GM18507 (cell line): ENCODE measurements at regions not wholly inside any gene's neighbourhood (a gene's known extent, or its start where the extent isn't known, plus 50 kb on each side); places are given as distances from the start of the nearest gene placed in this dataset.

Experiments used
- DNase-seq: peaks from one replicate; pipeline ENCODE4 v3.0.0; 2011; ENCODE audit warnings: low read depth; ENCODE audit not compliant: insufficient read length; ENCODE audit errors: extremely low spot score
- FAIRE-seq: peaks from 2 replicates; lab custom pipeline; 2011; peaks lifted over from hg19 to GRCh38; lab: Jason Lieb, UNC

DNA sequence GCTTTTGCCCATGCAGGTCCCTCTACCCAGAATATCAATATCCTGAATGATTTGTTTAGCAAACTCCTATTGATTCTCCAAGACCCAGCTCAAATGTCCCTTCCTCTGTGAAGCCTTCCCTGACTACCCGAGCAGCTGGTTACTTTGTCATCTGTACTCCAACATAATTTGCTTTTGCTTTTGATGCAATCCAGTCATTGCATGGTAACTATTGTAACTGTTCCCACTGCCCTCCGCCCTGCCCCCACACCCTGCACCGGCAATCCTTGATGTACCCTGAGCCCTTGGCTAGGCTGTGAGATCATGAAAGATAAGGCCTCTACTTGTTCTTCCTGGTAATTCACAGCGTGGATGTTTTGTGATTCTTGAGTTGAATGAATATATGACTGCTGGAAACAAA is 119.9 kb upstream of the BOD1 start:
- FAIRE-seq (no peak), DNase-seq (no peak)

DNA sequence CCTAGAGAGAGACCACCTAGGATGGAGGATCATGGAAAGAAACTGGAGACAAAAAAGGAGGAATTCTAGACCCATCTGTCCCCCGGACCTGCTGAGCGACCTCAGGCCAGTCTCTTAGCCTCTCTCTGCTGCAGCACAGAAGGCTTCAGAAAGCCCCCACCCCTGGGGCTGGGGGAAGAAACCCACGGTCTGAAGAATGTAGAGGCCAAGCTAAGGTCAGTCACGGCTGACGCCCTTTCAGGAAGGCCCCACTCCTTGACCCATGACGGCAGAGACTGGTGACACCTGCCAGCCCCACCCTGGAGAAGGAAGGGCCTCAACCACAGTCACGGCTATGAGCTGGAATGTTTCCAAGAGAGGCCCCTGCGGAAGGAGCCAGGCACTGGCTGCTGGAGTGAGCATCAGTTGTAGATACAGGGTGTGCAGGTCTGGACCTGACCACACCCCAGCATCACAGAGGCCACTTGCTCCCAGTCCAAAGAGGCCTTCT is 120.5 kb upstream of the BOD1 start:
- peak; percentile 81 for DNase-seq
- FAIRE-seq = peak; percentile 95

DNA sequence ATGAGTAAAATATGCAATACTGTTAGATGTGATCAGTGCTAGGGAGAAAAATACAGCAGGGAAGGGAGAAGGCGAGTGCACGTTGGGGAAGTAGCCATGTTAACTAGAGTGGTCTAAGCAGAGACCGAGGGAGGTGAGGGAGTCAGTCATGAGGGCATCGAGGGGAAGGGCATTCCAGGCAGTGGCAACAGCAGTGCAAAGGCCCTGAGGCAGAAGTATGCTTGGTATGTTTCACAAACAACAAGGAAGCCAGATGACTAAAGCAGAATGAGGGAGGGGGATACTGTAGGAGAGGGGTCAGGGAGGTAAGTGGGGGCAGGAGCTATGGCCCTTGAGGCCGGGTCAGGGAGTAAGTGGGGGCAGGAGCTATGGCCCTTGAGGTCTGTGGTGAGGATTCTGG is 123.3 kb upstream of the BOD1 start:
- FAIRE-seq = no peak
- no peak for DNase-seq

DNA sequence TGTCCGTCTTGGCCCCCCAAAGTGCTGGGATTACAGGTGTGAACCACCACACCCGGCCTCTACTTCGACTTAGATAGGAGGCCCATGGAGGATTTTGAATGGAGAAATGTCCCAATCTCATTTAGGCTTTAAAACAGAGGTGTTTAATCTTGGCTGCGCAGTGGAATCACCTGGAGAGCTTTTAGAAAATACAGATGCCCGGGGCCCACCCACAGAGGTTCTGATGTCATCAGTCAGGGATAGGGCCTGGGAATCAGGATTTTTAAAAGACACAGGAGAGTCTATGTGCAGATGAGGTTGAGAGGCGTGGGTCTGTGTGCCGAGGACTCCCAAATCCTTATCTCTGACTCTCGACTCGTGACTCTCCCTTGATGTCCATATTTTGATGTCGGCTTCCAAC is 124.0 kb upstream of the BOD1 start:
- FAIRE-seq (no peak), DNase-seq (no peak)

DNA sequence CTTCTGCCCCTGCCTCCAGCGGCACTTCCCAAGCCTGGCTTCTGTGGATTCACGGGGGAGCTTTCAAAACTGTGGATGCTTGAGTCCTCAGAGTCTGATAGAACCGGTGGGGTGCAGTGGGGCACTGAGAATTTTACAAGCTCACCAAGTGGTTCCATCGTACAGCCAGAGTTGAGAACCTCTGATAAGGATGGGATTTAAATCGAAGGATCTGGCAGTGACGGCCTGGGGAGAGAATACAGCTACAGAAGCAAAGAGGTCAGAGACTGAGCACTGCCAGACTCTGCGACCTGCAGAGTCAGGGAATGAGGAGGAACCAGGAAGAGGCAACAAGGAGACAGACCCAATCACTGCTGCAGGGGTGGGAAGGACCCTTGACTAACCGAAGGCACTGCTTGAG is 124.6 kb upstream of the BOD1 start:
- no peak for DNase-seq
- FAIRE-seq = no peak

DNA sequence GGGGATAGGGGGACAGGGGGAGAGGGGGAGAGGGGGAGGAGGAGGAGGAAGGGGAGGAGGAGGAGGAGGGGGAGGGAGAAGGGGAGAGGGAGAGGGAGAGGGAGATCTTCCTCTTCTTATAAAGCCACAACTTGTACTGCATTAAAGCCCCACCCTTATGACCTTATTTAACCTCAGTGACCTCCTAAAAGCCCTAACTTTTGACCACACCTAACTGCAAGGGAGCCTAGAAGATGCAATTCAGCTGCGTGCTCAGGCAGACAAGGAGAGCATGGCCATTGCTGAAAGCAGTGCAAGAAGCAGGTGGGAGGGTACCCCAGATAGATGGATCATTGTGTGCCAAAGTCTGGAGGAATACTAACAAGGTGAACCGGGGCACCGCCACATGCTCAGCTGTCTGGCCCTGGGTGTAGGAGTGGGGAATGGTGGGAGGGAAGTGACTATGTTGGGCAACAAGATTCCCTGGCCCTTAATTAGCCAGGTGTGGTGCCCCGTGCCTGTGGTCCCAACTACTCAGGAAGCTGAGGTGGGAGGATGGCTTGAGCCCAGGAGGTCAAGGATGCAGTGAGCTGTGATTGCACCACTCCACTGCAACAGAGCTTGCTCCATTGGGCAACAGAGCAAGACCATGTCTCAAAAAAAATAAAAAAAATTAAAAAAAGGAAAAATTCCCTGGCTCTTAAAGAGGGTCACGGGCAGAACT is 125.4 kb upstream of the BOD1 start:
- peak; percentile 18 for FAIRE-seq

DNA sequence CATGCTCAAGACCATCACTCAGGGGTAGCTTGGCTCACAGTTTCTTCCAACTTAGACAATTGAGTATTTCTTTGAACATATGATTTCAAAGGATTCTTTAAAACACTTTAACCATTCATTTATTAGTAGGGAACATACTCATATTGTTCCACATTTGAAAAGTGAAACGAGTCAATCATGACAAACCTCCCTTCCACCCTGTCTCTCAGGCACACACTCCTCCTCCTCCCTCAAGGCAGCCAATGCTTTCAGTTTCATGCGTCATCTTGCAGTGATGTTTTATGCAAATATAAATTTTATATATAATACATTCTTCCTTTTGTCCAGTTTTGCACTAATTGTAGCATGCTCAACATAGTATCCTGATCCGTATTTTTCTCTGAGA is 126.0 kb upstream of the BOD1 start:
- FAIRE-seq (peak; percentile 85), DNase-seq (peak; percentile 68)

More for the DNA sequence above, 125.4 kb upstream of the BOD1 start:
- DNase-seq = no peak

DNA sequence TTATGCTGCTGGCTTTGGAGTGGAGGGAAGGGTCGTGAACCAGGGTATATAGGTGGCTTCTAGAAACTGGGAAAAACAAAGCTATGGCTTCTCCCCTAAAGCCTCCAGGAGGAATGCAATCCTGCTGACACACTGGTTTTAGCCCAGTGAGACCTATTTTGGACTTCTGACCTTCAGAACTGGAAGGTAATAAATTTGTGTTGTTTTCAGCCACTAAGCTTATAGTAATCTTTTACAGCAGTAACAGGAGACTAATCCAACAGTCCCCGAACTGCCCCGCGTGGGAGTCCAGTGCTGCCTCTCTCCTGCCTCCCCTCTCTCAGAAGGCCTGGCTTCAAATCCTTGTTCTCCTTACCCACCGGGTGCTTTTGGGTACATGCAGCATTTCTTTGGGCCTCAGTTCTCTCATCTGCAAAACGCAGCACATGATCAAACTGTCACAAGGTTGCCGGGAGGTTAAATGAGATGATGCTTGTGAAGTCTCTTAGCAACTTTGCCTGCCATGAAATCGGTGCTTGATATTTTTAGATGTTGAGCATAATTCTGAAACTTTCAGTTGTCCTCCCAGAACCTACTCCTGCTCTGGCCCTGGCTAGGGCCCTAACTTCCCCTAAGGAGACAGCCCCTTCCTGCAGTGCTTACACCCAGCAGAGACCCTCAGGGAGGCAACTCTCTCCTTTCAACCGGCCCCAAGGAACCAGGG is 127.3 kb upstream of the BOD1 start:
- FAIRE-seq (peak; percentile 96), DNase-seq (no peak)

DNA sequence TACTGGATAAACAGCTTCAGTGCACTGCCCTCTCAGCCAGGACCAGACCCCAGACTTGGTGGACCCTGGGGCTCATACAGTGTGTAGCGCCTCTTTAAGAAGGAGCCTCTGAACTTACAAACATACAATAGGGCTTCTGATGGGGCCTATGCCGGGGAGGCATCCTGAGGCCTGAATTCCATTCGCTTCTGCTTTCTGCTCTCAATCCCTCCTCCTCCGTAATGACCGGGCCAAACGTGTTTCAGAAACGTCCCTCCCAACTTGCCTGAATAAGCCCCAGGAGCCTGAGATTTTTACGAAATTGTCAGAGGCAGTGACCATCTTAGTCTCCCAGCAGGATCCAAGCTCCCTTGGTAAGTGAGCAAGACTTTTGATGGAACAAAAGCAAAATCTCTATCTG is 128.1 kb upstream of the BOD1 start:
- FAIRE-seq = no peak

DNA sequence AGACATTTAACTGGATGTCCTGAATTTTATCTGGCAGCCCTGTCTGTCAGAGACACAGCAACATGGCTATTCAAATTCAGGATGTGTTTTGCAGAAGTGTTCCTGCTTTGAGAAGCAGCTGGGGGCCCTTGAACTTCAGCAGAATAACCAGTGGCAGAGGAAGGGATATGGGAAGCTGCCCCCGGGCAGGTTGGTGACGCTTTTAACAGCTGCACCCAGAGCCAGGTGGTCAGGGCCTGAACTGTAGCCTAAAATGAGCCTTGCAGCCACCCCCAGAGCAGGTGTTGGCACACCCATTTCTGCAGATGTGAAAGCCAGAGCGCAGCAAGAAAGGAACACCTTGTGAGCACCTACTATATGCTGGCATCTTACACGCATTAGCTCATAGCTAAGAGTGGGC is 128.7 kb upstream of the BOD1 start:
- DNase-seq (no peak), FAIRE-seq (peak; percentile 94)

More for the DNA sequence above, 128.1 kb upstream of the BOD1 start:
- DNase-seq = no peak

DNA sequence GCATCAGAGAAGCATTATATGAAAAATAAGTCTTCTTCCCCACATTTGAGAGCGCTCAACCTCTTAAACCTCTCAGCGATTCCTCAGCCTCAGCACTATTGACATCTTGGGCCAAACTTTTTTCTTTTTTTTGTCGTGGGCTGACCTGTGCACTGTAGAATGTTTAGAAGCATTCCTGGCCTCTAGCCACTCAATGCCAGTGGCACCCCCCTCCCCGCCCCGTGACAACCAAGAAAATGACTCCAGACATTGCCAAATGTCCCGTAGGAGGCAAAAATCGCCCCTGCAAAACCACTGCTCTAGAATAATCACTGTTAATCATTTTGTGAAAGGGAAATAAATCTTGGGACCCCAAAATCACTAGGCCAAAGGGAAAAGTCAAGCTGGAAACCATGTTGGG is 129.1 kb upstream of the BOD1 start:
- no peak for FAIRE-seq

DNA sequence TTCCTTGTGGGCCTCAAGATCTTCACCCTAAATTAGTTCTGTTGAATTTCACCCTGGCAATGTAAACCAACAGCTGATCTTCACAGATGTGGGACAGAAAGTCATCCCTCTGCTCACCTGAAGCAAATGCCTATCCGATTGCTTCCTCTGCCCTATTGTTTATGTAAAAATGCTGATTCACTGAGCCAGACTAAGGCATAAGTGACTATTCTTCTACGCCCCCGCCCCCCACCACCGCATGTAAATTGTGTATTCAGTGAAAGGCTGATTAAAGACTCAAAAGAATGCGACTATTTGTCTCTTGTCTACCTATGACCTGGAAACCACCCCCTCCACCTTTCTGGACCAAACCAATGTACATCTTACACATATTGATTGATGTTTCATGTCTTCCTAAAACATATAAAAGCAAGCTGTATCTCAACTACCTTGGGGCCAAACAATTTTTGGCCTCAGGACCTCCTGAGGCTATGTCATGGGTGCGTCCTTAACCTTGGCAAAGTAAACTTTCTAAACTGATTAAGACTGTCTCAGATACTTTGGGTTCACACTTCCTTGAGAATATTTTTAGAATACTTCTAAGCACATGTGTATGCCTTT is 129.7 kb upstream of the BOD1 start:
- no peak for DNase-seq
- FAIRE-seq = no peak

More for the DNA sequence above, 129.1 kb upstream of the BOD1 start:
- no peak for DNase-seq

DNA sequence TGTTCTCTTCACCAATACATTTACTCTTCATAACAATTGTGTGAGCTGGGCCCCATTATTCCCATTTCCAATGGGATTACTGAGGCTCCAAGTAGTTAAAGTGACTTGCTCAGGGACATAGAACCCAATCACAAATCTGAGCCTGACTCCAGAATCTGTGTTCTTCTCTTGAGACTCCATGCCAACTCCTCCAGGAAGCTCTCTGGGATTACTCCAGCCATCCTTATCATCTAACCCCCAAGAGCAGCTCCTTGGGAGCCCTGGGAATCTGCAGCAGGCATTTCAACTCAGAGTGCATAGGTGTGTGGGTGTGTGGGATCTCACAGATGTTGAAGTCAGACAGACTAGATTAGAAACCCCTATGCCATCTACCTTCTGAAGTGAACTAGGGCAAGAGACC is 131.4 kb upstream of the BOD1 start:
- FAIRE-seq (no peak), DNase-seq (no peak)

DNA sequence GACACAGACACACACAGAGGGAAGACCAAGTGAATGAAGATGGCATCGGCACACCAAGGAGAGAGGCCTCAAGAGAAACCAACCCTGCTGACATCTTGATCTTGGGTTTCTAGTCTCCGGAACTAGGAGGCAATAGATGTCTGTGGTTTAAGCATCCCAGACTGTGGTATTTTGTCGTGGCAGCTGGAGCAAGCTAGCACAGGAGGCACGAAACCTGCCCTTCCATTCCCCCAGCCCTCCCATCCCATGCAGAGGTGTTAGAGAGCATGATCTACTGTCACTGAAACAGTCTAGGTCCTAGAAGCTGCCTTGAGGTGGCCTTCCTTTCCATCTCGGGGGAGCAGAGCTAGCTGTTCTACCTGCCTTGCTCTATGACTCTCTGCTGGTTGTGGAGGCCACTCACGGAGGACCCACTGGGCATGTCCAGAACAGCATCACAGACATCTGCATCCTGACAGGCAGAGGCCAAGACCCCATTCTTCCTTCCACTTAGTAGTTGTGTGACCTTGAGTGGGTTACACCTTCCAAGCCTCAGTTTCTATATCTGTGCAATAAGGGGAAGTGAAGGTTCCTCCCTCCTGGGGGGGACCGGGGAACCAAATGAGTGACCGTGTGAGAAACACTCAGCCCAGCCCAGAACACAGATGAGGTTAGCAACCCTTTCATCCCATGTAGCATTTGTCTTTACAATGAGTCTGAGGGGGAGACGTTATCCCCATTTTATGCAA is 134.3 kb upstream of the BOD1 start:
- FAIRE-seq (peak; percentile 74), DNase-seq (no peak)

DNA sequence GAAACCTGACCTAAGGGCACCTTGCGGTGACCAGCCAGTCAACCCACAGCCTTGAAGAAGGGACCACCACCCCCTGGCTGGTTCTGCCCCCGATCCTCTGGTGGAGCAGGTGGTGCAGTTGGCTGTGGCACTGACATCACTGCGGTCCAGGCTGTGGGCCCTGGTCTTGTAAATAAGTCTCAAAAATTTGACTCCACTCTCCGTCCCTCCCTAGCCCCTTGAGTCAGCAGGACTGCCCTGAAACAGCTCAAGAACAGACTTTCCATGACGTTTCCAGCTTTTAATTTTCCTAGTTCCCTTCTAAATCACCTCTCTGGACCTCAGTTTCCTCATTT is 134.8 kb upstream of the BOD1 start:
- DNase-seq (no peak), FAIRE-seq (no peak)

DNA sequence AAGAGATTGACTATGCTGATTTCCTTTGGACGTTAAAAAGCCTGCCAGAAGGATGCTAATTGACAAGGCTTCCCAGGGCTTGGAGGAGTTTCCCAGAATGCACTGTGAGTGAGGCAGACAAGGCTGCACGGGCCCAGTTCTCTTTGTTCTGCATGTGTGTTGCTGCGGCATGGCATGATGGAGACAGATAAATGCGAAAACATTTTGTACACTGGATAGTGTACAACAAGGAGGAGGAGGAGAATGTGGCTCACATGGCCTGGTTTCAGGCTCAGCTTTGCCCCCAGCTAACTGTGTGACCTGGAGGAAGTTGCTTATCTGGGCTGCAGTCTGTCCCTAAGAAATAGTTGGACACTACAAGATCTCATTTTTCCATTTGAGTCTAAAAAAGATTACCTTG is 135.5 kb upstream of the CPEB4 start:
- DNase-seq = no peak
- no peak for FAIRE-seq

DNA sequence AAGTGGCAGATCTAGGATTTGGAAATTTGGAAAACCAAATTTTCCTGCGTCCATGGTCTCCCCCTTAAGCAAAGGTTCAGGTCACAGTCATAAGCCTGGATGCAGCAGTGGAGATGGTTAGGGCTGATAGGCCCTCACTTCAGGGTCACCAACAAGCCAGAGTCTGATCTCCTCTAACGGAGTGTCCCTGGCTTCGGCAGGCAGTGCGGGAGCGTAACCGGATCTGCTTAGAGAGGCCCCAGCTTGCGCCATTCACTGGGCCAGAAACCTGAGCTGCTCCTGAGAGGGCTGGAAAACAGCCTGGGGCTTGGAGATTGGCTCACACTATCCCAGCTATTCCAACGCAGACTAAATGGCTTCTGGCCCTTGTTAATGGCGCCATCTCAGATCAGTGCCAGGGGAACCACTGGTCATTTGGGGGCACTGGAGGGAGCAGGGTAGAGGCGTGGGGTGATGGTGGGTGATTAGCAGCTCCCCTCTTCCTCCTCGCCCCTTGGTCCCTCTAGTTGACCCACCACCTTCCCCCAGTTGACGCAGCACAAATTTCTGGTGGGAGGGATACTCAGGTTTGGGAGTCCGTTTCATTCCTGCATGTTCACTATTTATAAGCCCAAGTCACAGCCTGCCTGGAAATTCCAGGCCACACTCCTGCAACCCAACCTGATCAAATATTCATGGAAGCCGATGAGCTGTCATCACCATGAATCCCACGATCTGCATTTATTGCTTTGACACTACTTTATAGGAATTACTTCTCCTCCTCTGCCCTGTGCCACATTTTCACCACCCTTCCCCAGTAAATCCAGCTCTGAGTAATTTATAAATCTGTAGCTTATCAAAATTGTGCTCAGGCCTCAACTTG is 134.6 kb upstream of the CPEB4 start:
- no peak for FAIRE-seq
- no peak for DNase-seq

DNA sequence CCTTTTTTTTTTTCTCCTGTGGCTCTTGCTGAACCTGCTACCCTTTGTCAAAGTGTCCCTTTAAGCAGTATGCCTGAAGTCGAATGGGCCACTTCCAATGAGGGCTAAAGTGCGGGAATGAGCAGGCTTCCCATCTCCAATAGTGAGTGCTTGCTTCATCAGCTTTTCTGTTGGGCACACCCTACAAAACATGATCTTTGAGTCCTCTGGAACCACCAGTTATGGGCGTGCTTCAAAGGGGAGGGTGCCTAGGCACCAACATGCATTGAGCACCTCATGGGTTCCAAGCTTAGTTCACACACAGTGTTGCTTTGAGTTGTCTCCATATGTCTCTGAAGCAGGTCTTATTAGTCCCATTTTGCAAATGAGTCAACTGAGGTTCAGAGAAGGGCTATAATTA is 132.8 kb upstream of the CPEB4 start:
- no peak for DNase-seq
- FAIRE-seq = no peak

DNA sequence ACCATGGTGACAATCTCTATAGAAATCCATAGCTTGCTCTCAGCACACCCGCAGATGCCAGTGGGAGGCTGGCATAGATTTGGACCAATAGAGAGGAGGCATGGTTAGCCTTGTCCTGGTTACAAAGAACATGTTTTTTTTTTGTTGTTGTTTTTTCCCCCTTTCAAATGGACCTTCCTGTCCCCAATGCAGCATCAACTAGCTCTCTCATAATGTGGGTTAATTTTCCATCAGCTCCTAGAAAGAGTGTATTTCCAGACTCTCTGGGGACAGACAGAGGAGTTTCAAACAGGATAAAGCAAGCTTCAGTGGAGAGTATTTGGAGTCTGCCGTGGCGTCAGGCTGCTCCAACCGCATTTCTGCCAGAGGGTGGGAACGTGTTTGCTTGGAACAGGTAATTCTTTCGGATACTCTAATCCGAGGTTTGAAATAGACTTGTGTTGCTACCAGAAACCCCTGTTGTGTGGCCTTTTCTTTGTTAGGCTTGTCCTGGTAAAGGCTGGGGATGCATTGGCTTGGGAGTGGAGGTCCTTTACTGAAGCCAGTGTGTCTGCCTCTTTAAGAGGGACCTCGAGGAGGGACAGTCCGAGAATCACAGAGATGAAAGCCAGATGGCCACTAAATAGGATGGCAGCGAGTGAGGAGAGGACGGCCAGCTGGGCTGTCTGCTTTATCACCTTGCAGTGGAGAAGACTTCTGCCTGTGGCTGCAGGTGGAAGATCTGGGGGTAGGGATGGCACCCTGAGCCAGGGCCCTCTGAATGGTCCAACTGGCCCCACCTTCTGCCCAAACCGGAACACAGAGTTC is 130.5 kb upstream of the CPEB4 start:
- no peak for DNase-seq
- FAIRE-seq = no peak
